ENCODE measurements at regions not wholly inside any gene's neighbourhood (a gene's known extent, or its start where the extent isn't known, plus 50 kb on each side); places are given as distances from the start of the nearest gene placed in this dataset.

GRCh38 chr4:130335417-130336194 is 1239.7 kb downstream of the C4orf33 start:
- 6% methylated on average over 5 of the region's 5 CpGs for WGBS (ENCODE audit: insufficient coverage, insufficient replicate concordance, low lambda C conversion rate, missing lambda C conversion rate)
- Histone ChIP-seq H3K79me2 (ENCODE audit: control insufficient read depth, insufficient read depth, low read length) (no peaks in the 10 kb centered on the region), H4K20me1 (ENCODE audit: control insufficient read depth, insufficient read depth) (no peaks in the 10 kb centered on the region), H3K9me3 (replicated peaks; ENCODE audit: control insufficient read depth, insufficient read depth, low read length) (no peaks in the 10 kb centered on the region), H3K4me3 (no peak overlapping the region), H3K4me1 (ENCODE audit: control insufficient read depth, insufficient read depth, low read length) (no peaks in the 10 kb centered on the region), H3K4me2 (ENCODE audit: control insufficient read depth, insufficient read depth) (no peak overlapping the region), H3K9ac (ENCODE audit: control insufficient read depth, insufficient read depth, low read length) (no peak overlapping the region), H3K27me3 (replicated peaks in 1 of 2; ENCODE audit: control insufficient read depth in 2 of 2, insufficient read depth in 2 of 2, low read length in 1 of 2) (no peaks in the 10 kb centered on the region), H2AFZ (ENCODE audit: control insufficient read depth, low read depth, low read length) (no peak overlapping the region), H3K36me3 (ENCODE audit: control insufficient read depth in 2 of 2, insufficient read depth in 2 of 2, low read length in 1 of 2) (no peaks in the 10 kb centered on the region), H3K27ac (ENCODE audit: control insufficient read depth, insufficient read depth) (no peak overlapping the region)
- intact Hi-C loops (cut with micrococcal nuclease; ENCODE audit: unreplicated experiment): no loop called here
- no peak for ATAC-seq
- in situ Hi-C loops (cut with MboI): no loop called here
- DNase-seq (ENCODE audit: low read depth, low spot score): no peak
- RAD21 ChIA-PET (ENCODE audit: unreplicated experiment): no interaction called here
- SMC1A ChIA-PET (ENCODE audit: uncharacterized antibody, unreplicated experiment): no interaction called here
- no peak for TF ChIP-seq STAT3 (IDR thresholded peaks at IDR 0.05; ENCODE audit: low read depth, low read length)
- TF ChIP-seq FOS (IDR thresholded peaks at IDR 0.05; ENCODE audit: borderline replicate concordance, extremely low read depth, insufficient read length): no peak
- no peak for TF ChIP-seq SUPT20H (IDR thresholded peaks at IDR 0.05; ENCODE audit: borderline replicate concordance, control insufficient read depth, low read depth, low read length)
- BruUV-seq (replicated peaks): no TSS peak
- CTCF ChIA-PET: no interaction called here
- POLR2A ChIA-PET: no interaction called here
- no peak for FAIRE-seq

- H2AFZ ChIP-seq (ENCODE audit: control insufficient read depth, low read depth, low read length): no peak overlapping the region
- no peak overlapping the region for H3K4me3 ChIP-seq
- no peak overlapping the region for H3K27ac ChIP-seq (ENCODE audit: control insufficient read depth, insufficient read depth)
- ChIA-PET CTCF (interaction anchor here (0.7 kb wide), 1 partner anchor 1434 kb away, joined by 3 read pairs; no protein-coding TSS in a partner anchor), SMC1A (ENCODE audit: uncharacterized antibody, unreplicated experiment) (interaction anchor here (1.2 kb wide), 1 partner anchor 14 kb away, joined by 4 read pairs; no protein-coding TSS in a partner anchor), POLR2A (no interaction called here), RAD21 (ENCODE audit: unreplicated experiment) (no interaction called here)
- H4K20me1 ChIP-seq (ENCODE audit: control insufficient read depth, insufficient read depth): no peaks in the 10 kb centered on the region
- FAIRE-seq (no peak), ATAC-seq (peak; percentile 71), DNase-seq (ENCODE audit: low read depth, low spot score) (no peak)
- intact Hi-C loops (cut with micrococcal nuclease; ENCODE audit: unreplicated experiment): no loop called here
- no peaks in the 10 kb centered on the region for H3K9me3 ChIP-seq (replicated peaks; ENCODE audit: control insufficient read depth, insufficient read depth, low read length)
- no peaks in the 10 kb centered on the region for H3K36me3 ChIP-seq (ENCODE audit: control insufficient read depth in 2 of 2, insufficient read depth in 2 of 2, low read length in 1 of 2)
- H3K27me3 ChIP-seq (replicated peaks in 1 of 2; ENCODE audit: control insufficient read depth in 2 of 2, insufficient read depth in 2 of 2, low read length in 1 of 2): no peaks in the 10 kb centered on the region
- 28% methylated on average over 5 of the region's 5 CpGs for WGBS (ENCODE audit: insufficient coverage, insufficient replicate concordance, low lambda C conversion rate, missing lambda C conversion rate)
- no peaks in the 10 kb centered on the region for H3K79me2 ChIP-seq (ENCODE audit: control insufficient read depth, insufficient read depth, low read length)
- no peak overlapping the region for H3K9ac ChIP-seq (ENCODE audit: control insufficient read depth, insufficient read depth, low read length)
- BruUV-seq (replicated peaks): no TSS peak
- no peaks in the 10 kb centered on the region for H3K4me1 ChIP-seq (ENCODE audit: control insufficient read depth, insufficient read depth, low read length)
- in situ Hi-C loops (cut with MboI): no loop called here
- no peak overlapping the region for H3K4me2 ChIP-seq (ENCODE audit: control insufficient read depth, insufficient read depth)
- no peak for TF ChIP-seq CREB1 (IDR thresholded peaks at IDR 0.05; ENCODE audit: low read depth)
- TF ChIP-seq EP300 (IDR thresholded peaks at IDR 0.05; ENCODE audit: borderline replicate concordance in 1 of 2, control insufficient read depth in 1 of 2, low read depth in 2 of 2, low read length in 2 of 2): no peak
- TF ChIP-seq ZBTB4 (CRISPR knock-in tag; IDR thresholded peaks at IDR 0.05): no peak
- TF ChIP-seq HCFC1 (IDR thresholded peaks at IDR 0.05; ENCODE audit: low read length): no peak
- TF ChIP-seq PBX3 (IDR thresholded peaks at IDR 0.05; ENCODE audit: insufficient replicate concordance, low read depth, low read length): no peak
- TF ChIP-seq JUNB (IDR thresholded peaks at IDR 0.05): no peak
- TF ChIP-seq RELA (IDR thresholded peaks at IDR 0.05; ENCODE audit: borderline replicate concordance, partially characterized antibody): no peak
- TF ChIP-seq RAD21 (IDR thresholded peaks at IDR 0.05; ENCODE audit: insufficient read depth, low read depth, low read length): peak; percentile 25; the same call in 1 of the 2 replicates
- TF ChIP-seq POLR2AphosphoS5 (IDR thresholded peaks at IDR 0.05; ENCODE audit: low read length): no peak
Observed at GRCh38 chr4:130336585-130337217, 1240.7 kb downstream of the C4orf33 start.

Data from GM12878 (cell line).